ENCODE measurements at regions not wholly inside any gene's neighbourhood (a gene's known extent, or its start where the extent isn't known, plus 50 kb on each side); places are given as distances from the start of the nearest gene placed in this dataset.
"Not testable (repeated sequence)": the region's sequence is repeated elsewhere in the genome, so short reads cannot be mapped to it uniquely, and the experiment has no call there.

DNA sequence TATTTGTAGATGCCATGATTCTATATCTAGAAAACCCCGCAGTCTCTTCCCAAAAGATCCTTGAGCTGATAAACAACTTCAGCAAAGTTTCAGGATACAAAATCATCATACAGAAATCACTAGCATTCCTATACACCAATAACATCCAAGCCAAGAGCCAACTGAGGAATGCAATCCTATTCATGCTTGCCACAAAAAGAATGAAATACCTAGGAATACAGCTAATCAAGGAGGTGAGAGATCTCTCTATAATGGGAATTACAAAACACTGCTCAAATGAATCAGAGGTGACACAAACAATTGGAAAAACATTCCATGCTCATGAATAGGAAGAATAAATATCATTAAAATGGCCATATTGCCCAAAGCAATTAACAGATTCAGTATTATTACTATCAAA, 551.4 kb upstream of the SLC39A10 start:
- Histone ChIP-seq H3K4me3 (ENCODE audit: insufficient read depth, low read depth, low read length) (no peak overlapping the region), H3K27me3 (ENCODE audit: control insufficient read depth, insufficient read depth, low read length, poor library complexity, severe bottlenecking) (no peaks in the 10 kb centered on the region), H3K36me3 (ENCODE audit: control insufficient read depth, insufficient read depth, low read length) (no peaks in the 10 kb centered on the region), H3K27ac (ENCODE audit: insufficient read depth, low read depth, low read length, poor library complexity, severe bottlenecking) (no peak overlapping the region), H3K4me1 (ENCODE audit: control insufficient read depth, insufficient read depth, low read length) (no peaks in the 10 kb centered on the region), H3K9me3 (ENCODE audit: control insufficient read depth, low read length) (no peaks in the 10 kb centered on the region)
- WGBS, 2 experiments, result 87 to 90% methylated on average over 1 of the region's 1 CpG

DNA sequence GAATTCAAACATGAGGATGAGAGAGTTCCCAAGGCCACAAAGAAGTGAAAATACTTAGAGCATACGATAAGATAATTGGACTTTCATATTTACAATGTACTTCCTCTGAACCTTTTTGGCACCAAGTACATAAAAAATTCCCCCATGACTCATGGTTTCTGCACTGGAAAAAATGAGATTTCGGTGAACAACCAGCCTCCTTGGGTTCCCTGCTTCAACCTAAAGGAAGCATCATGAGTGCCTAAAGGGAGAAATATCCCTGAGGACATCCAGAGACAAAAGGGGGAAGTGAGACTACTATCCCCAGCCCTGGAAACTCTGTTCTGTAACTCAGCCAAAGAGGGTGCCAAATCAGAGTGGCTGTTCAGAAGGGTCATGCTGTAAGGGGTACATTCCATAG, 562.7 kb upstream of the SLC39A10 start:
- H3K27me3 ChIP-seq (ENCODE audit: control insufficient read depth, insufficient read depth, low read length, poor library complexity, severe bottlenecking), result no peaks in the 10 kb centered on the region
- H3K27ac ChIP-seq (ENCODE audit: insufficient read depth, low read depth, low read length, poor library complexity, severe bottlenecking), result no peak overlapping the region
- no peak overlapping the region for H3K4me3 ChIP-seq (ENCODE audit: insufficient read depth, low read depth, low read length)
- no peaks in the 10 kb centered on the region for H3K4me1 ChIP-seq (ENCODE audit: control insufficient read depth, insufficient read depth, low read length)
- 94 to 97% methylated on average over 2 of the region's 2 CpGs for WGBS, 2 experiments
- no peaks in the 10 kb centered on the region for H3K36me3 ChIP-seq (ENCODE audit: control insufficient read depth, insufficient read depth, low read length)
- no peaks in the 10 kb centered on the region for H3K9me3 ChIP-seq (ENCODE audit: control insufficient read depth, low read length)

DNA sequence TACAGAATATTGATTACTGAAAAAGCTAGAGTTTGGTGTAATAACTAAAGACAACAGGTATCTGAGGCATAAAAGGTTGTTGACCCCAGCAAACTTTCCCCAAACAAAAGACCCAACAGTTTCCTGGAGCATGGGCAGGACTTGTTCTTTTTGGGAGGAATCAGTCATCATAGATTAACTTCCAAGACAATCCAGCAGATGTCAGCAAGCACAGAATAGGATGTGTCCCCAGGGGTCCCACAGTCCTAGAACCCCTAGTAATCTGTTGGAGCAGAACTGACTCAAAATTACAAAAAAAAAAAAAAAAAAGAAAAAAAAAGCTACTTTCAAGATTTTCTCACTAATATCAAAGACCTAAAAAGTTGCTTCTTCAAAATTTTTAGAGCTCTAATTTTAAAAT, 564.7 kb upstream of the SLC39A10 start:
- Histone ChIP-seq H3K9me3 (ENCODE audit: control insufficient read depth, low read length) (no peaks in the 10 kb centered on the region), H3K4me3 (ENCODE audit: insufficient read depth, low read depth, low read length) (no peak overlapping the region), H3K27ac (ENCODE audit: insufficient read depth, low read depth, low read length, poor library complexity, severe bottlenecking) (no peak overlapping the region), H3K4me1 (ENCODE audit: control insufficient read depth, insufficient read depth, low read length) (no peaks in the 10 kb centered on the region), H3K36me3 (ENCODE audit: control insufficient read depth, insufficient read depth, low read length) (no peaks in the 10 kb centered on the region), H3K27me3 (ENCODE audit: control insufficient read depth, insufficient read depth, low read length, poor library complexity, severe bottlenecking) (no peaks in the 10 kb centered on the region)

DNA sequence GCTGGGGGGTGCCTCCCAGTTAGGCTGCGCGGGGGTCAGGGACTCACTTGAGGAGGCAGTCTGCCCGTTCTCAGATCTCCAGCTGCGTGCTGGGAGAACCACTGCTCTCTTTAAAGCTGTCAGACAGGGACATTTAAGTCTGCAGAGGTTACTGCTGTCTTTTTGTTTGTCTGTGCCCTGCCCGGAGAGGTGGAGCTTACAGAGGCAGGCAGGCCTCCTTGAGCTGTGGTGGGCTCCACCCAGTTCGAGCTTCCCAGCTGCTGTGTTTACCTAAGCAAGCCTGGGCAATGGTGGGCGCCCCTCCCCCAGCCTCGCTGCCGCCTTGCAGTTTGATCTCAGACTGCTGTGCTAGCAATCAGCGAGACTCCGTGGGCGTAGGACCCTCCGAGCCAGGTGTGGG, 584.2 kb upstream of the SLC39A10 start:
- not testable (repeated sequence) for H3K4me1 ChIP-seq (ENCODE audit: control insufficient read depth, insufficient read depth, low read length); H3K36me3 ChIP-seq (ENCODE audit: control insufficient read depth, insufficient read depth, low read length); H3K27me3 ChIP-seq (ENCODE audit: control insufficient read depth, insufficient read depth, low read length, poor library complexity, severe bottlenecking); H3K4me3 ChIP-seq (ENCODE audit: insufficient read depth, low read depth, low read length); H3K9me3 ChIP-seq (ENCODE audit: control insufficient read depth, low read length); H3K27ac ChIP-seq (ENCODE audit: insufficient read depth, low read depth, low read length, poor library complexity, severe bottlenecking)
- 32 to 35% methylated on average over 2 of the region's 13 CpGs for WGBS, 2 experiments

DNA sequence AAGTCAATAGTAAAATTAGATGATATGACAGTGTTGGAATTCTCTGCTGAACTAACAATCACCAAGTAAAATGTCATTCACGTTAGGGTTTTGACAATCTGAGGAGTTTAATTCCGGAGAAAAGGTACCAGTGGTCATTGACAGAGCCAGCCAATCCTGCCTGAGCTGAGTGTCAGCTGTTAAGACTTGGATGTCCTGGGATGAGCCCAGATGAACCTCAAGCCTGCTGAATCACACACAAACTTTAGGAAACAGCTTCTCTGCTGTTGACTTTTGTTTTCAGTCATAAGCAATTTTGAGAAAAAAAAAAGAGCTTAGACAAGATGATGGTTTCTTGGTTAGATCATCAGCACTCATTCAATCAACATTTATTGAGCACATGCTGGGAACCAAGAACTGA, 600.0 kb upstream of the SLC39A10 start:
- H3K4me1 ChIP-seq (ENCODE audit: control insufficient read depth, insufficient read depth, low read length), result no peaks in the 10 kb centered on the region
- H3K36me3 ChIP-seq (ENCODE audit: control insufficient read depth, insufficient read depth, low read length), result no peaks in the 10 kb centered on the region
- WGBS, 2 experiments, result 84 to 89% methylated on average over 2 of the region's 2 CpGs
- H3K27me3 ChIP-seq (ENCODE audit: control insufficient read depth, insufficient read depth, low read length, poor library complexity, severe bottlenecking), result no peaks in the 10 kb centered on the region
- no peaks in the 10 kb centered on the region for H3K9me3 ChIP-seq (ENCODE audit: control insufficient read depth, low read length)
- no peak overlapping the region for H3K4me3 ChIP-seq (ENCODE audit: insufficient read depth, low read depth, low read length)
- H3K27ac ChIP-seq (ENCODE audit: insufficient read depth, low read depth, low read length, poor library complexity, severe bottlenecking), result no peak overlapping the region

DNA sequence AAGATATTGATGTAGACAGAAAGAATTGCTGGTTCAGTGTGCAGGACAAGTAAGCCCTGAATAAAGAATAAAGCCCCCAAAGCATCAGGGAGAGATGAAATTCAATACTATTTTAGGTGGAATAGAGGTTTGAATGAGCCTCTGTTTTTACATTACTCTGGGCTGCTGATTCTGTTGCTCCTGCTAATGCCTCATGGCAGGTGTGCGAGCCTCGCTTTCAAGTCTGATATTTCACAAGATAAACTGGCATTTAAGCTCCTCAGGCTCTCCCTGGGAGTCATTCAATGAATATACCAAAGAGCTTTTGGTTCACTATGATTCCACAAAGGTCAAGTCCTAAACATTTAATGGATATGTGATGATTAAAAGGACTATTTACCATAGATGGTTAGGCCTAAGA, 601.0 kb upstream of the SLC39A10 start:
- 86 to 93% methylated on average over 2 of the region's 2 CpGs for whole genome bisulfite sequencing, 2 experiments
- Histone ChIP-seq H3K27me3 (ENCODE audit: control insufficient read depth, insufficient read depth, low read length, poor library complexity, severe bottlenecking) (no peaks in the 10 kb centered on the region), H3K4me1 (ENCODE audit: control insufficient read depth, insufficient read depth, low read length) (no peaks in the 10 kb centered on the region), H3K4me3 (ENCODE audit: insufficient read depth, low read depth, low read length) (no peak overlapping the region), H3K27ac (ENCODE audit: insufficient read depth, low read depth, low read length, poor library complexity, severe bottlenecking) (no peak overlapping the region), H3K9me3 (ENCODE audit: control insufficient read depth, low read length) (no peaks in the 10 kb centered on the region), H3K36me3 (ENCODE audit: control insufficient read depth, insufficient read depth, low read length) (no peaks in the 10 kb centered on the region)

DNA sequence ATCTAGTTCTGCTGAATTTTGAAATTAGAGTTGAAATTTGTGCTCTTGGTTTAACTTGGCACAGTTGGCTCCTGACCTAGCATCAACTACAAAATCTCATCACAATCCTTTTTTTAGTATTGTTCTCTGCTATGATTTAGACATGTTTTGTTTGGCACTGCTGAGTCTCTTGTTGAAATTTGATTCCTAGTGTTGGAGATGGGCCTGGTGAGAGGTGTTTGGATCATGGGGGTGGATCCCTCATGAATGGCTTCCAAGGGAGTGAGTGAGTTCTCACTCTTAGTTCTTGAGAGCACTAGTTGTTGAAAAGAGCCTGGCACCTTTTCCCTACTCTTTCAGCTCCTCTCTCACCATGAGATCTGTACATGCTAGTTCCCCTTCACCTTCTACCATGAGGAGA, 605.6 kb upstream of the SLC39A10 start:
- Histone ChIP-seq H3K9me3 (ENCODE audit: control insufficient read depth, low read length) (no peaks in the 10 kb centered on the region), H3K27ac (ENCODE audit: insufficient read depth, low read depth, low read length, poor library complexity, severe bottlenecking) (no peak overlapping the region), H3K4me1 (ENCODE audit: control insufficient read depth, insufficient read depth, low read length) (no peaks in the 10 kb centered on the region), H3K4me3 (ENCODE audit: insufficient read depth, low read depth, low read length) (no peak overlapping the region), H3K27me3 (ENCODE audit: control insufficient read depth, insufficient read depth, low read length, poor library complexity, severe bottlenecking) (no peaks in the 10 kb centered on the region), H3K36me3 (ENCODE audit: control insufficient read depth, insufficient read depth, low read length) (no peaks in the 10 kb centered on the region)

DNA sequence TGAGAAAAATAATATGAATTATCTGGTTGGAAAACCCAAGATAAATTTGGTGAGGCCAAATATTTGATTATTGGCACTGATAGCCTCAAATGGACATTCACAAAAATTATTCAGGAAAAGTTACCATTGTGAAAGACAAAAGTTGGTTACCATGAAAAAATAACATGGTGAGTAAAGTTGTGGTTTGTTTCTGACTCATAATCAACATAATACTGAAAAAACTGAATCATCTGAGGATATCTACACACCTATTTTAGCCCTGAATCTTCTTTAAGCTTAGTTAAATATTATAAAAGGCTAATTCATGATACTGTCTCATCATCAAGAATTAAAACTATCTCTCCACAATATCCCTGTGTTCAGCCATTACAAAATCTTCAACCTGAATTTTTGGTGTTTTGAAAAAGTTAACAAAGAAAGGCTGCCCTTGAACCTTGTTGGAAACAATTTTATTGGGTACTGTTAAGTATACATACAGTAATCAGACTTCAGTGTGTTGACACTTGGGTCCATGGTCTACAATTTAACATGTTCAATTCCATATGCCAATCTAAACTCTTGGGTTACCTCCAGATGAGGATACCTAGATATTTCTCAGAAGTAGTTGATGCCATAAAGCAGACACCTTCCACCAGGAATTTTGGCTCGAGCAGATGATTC, 607.5 kb upstream of the SLC39A10 start:
- Histone ChIP-seq H3K27ac (ENCODE audit: insufficient read depth, low read depth, low read length, poor library complexity, severe bottlenecking) (no peak overlapping the region), H3K9me3 (ENCODE audit: control insufficient read depth, low read length) (no peaks in the 10 kb centered on the region), H3K36me3 (ENCODE audit: control insufficient read depth, insufficient read depth, low read length) (no peaks in the 10 kb centered on the region), H3K27me3 (ENCODE audit: control insufficient read depth, insufficient read depth, low read length, poor library complexity, severe bottlenecking) (no peaks in the 10 kb centered on the region), H3K4me3 (ENCODE audit: insufficient read depth, low read depth, low read length) (no peak overlapping the region), H3K4me1 (ENCODE audit: control insufficient read depth, insufficient read depth, low read length) (no peaks in the 10 kb centered on the region)
- 100% methylated on average over 1 of the region's 1 CpG for WGBS, 2 experiments

DNA sequence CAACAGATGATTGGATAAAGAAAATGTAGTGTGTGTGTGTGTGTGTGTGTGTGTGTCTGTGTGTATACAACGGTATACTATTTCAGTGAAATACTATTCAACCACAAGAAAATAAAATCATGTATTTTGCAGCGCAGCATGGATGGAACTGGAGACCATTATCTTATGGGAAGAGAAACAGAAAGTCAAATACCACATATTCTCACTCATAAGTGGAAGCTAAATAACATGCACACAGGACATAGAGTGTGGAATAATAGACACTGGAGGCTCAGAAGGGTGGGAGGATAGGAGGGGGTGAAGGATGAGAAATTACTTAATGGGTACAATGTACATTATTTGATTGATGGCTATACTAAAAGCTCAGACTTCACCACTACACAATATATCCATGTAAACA, 609.1 kb upstream of the SLC39A10 start:
- Histone ChIP-seq H3K4me3 (ENCODE audit: insufficient read depth, low read depth, low read length) (no peak overlapping the region), H3K27ac (ENCODE audit: insufficient read depth, low read depth, low read length, poor library complexity, severe bottlenecking) (no peak overlapping the region), H3K36me3 (ENCODE audit: control insufficient read depth, insufficient read depth, low read length) (no peaks in the 10 kb centered on the region), H3K27me3 (ENCODE audit: control insufficient read depth, insufficient read depth, low read length, poor library complexity, severe bottlenecking) (no peaks in the 10 kb centered on the region), H3K4me1 (ENCODE audit: control insufficient read depth, insufficient read depth, low read length) (no peaks in the 10 kb centered on the region), H3K9me3 (ENCODE audit: control insufficient read depth, low read length) (no peaks in the 10 kb centered on the region)
- WGBS, 2 experiments, result 90% methylated on average over 2 of the region's 2 CpGs; no CpG with 5 or more reads in 1 of the 2 experiments

DNA sequence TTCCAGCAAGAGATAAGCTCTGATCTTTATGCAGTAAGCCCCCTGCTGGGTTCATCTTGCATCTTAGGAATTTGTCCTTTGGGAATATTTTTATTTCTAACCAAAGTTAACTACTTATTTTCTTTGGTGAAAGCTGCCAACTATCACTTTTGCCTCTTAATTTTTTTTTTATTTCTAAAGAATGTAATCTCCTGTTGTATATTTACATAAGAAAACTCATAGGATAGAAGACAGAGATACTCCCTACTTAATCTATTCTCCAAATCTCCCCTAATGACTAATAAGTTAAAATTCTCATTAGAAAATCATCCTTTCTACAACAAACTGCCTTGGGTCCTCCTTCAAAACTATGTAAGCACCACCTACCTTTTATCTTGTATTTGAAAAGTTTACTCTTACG, 612.2 kb upstream of the SLC39A10 start:
- no peaks in the 10 kb centered on the region for H3K9me3 ChIP-seq (ENCODE audit: control insufficient read depth, low read length)
- H3K4me1 ChIP-seq (ENCODE audit: control insufficient read depth, insufficient read depth, low read length), result no peaks in the 10 kb centered on the region
- no peak overlapping the region for H3K27ac ChIP-seq (ENCODE audit: insufficient read depth, low read depth, low read length, poor library complexity, severe bottlenecking)
- no peaks in the 10 kb centered on the region for H3K27me3 ChIP-seq (ENCODE audit: control insufficient read depth, insufficient read depth, low read length, poor library complexity, severe bottlenecking)
- WGBS, 2 experiments, result 100% methylated on average over 1 of the region's 1 CpG; no CpG with 5 or more reads in 1 of the 2 experiments
- no peaks in the 10 kb centered on the region for H3K36me3 ChIP-seq (ENCODE audit: control insufficient read depth, insufficient read depth, low read length)
- H3K4me3 ChIP-seq (ENCODE audit: insufficient read depth, low read depth, low read length), result no peak overlapping the region

DNA sequence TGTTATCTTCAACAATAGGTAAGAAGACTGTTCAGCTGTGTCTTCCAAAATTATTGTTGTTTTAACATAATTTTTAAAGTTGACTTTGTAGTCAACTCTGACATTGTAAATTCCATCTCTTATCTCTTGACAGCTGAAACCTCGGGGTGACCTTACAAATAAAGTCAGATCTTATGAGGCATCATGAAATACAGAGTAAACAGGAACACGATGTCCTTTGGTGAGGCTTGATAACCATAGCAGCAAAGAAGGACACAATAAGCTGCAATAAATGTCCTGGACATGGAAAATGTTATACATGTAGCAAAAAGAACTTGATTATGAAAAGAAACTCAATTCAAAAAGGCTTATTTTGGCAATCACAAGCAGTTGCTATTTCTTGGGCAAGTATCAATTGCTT, 618.9 kb upstream of the SLC39A10 start:
- H3K4me3 ChIP-seq (ENCODE audit: insufficient read depth, low read depth, low read length), result no peak overlapping the region
- H3K36me3 ChIP-seq (ENCODE audit: control insufficient read depth, insufficient read depth, low read length), result no peaks in the 10 kb centered on the region
- H3K9me3 ChIP-seq (ENCODE audit: control insufficient read depth, low read length), result no peaks in the 10 kb centered on the region
- H3K27me3 ChIP-seq (ENCODE audit: control insufficient read depth, insufficient read depth, low read length, poor library complexity, severe bottlenecking), result no peaks in the 10 kb centered on the region
- no peaks in the 10 kb centered on the region for H3K4me1 ChIP-seq (ENCODE audit: control insufficient read depth, insufficient read depth, low read length)
- 90 to 95% methylated on average over 2 of the region's 2 CpGs for WGBS, 2 experiments
- H3K27ac ChIP-seq (ENCODE audit: insufficient read depth, low read depth, low read length, poor library complexity, severe bottlenecking), result no peak overlapping the region
